Heart left ventricle (tissue), 16 donors: ENCODE measurements at regions not wholly inside any gene's neighbourhood (a gene's known extent, or its start where the extent isn't known, plus 50 kb on each side); places are given as distances from the start of the nearest gene placed in this dataset.

Experiments
- ATAC-seq, 4 donors: fragments of 200-7000 bp; cut with Tn5 transposase; one replicate each; pipeline ENCODE4 v1.9.1; 2020 to 2022; ENCODE audit warnings: moderate library complexity in 4 of 4, mild to moderate bottlenecking in 3 of 4, moderate number of reproducible peaks in 1 of 4
- DNase-seq, 5 donors: peaks; one replicate each; pipeline ENCODE4 v3.0.0-alpha.2; 2020
- H3K27ac ChIP-seq, 12 donors: fragments of 200-600 bp; sonication (generic) in 4 of 12; one replicate each; pipeline versions ENCODE4 v1.5.0 to v1.8.0; 2016 to 2022; ENCODE audit warnings: mild to moderate bottlenecking in 2 of 12
- H3K27me3 ChIP-seq, 9 donors: fragments of 200-600 bp; sonication (generic) in 2 of 9; one replicate each; pipeline versions ENCODE4 v1.5.1 to v1.8.0; 2016 to 2022; ENCODE audit warnings: mild to moderate bottlenecking in 3 of 9
- H3K36me3 ChIP-seq, 9 donors: fragments of 200-600 bp; sonication (generic) in 2 of 9; one replicate each; pipeline versions ENCODE4 v1.5.0 to v1.8.0; 2018 to 2022; ENCODE audit warnings: mild to moderate bottlenecking in 2 of 9
- H3K4me1 ChIP-seq, 12 donors: fragments of 200-600 bp; sonication (generic) in 4 of 12; one replicate each; pipeline versions ENCODE4 v1.5.0 to v1.8.0; 2016 to 2022; ENCODE audit warnings: mild to moderate bottlenecking in 3 of 12
- H3K4me3 ChIP-seq, 12 donors: fragments of 200-600 bp; sonication (generic) in 4 of 12; one replicate each; pipeline versions ENCODE4 v1.5.0 to v1.8.0; 2017 to 2022; ENCODE audit warnings: mild to moderate bottlenecking in 9 of 12, moderate library complexity in 4 of 12
- H3K9me3 ChIP-seq, 12 donors: fragments of 200-600 bp; sonication (generic) in 4 of 12; one replicate each; pipeline versions ENCODE4 v1.5.0 to v1.8.0; 2016 to 2022; ENCODE audit warnings: mild to moderate bottlenecking in 1 of 12
- CTCF ChIP-seq, 12 donors: fragments of 200-600 bp; sonication (generic) in 4 of 12; IDR thresholded peaks; one replicate each; pipeline versions ENCODE4 v1.5.0 to v1.8.0; 2018 to 2022; ENCODE audit warnings: antibody characterized with exemption in 12 of 12, mild to moderate bottlenecking in 5 of 12
- POLR2A ChIP-seq, 2 donors: fragments of 450-650 bp; IDR thresholded peaks; one replicate each; pipeline ENCODE4 v1.6.1; 2017; ENCODE audit warnings: antibody characterized with exemption in 2 of 2, mild to moderate bottlenecking in 2 of 2, moderate library complexity in 2 of 2
- WGBS, 4 donors: extraction: QIAGEN DNeasy Blood & Tissue Kit in 2 of 4; methylation state at CpG; one replicate each; pipeline versions ENCODE4 v1.1.5 to v1.1.7; 2013 to 2018; 5-methylcytosine and 5-hydroxymethylcytosine counted together
- intact Hi-C, 10 donors: fragments of 100-400 bp; cut with DNase I; formaldehyde crosslinking; loops; one replicate each; pipeline versions ENCODE4 v1.11.1 to v1.14.2; 2022
- donor health status: ischemic (EF 13 %, LVEDD 7.1; RV severe dilation, severe dysfunction).
- donor health status: healthy with polysubstance abuse.
- donor health status: DM: no; HTN: yes; CAD: no.
- donor health status: DM: no; HTN: no; CAD: no.
- donor health status: ischemic (EF 25% LVEDD 6.9; RV normal size, moderate dysfunction).
- donor health status: ischemic (EF 25% LVEDD 5.7; RV mildly dilated, moderate dysfunction).
- donor health status: healthy.
- donor health status: DM: yes; HTN: yes; CAD: no.
- donor health status: ischemic (EF 35%, LVEDD 5.7; RV mildly dilated, moderate dysfunction).
- donor health status: nonischemic (EF 11% LVEDD 7.7; RV severe dilation, severe dysfunction).
- donor health status: DM: yes; HTN: yes; CAD: no.
- donor health status: PGD.
- donor health status: ischemic (EF 29% LVEDD 5.4; RV normal size, mild dysfunction).
- donor health status: nonischemic (EF 23%, LVEDD 6.1; RV moderate dilation, normal function).

GRCh38 chr9:95817205-95817604 lies 58.3 kb upstream of the ERCC6L2 start:
- no peak overlapping the region for H3K4me3 ChIP-seq
- no peaks in the 10 kb centered on the region for H3K4me1 ChIP-seq
- TF ChIP-seq POLR2A (IDR thresholded peaks at IDR 0.05) (no peak), CTCF (IDR thresholded peaks at IDR 0.05) (no peak)
- no peak for DNase-seq
- H3K27ac ChIP-seq: no peak overlapping the region
- ATAC-seq: no peak
- intact Hi-C loops: no loop called here
- peaks cover 0 to 9% (median 0%) of the 10 kb centered on the region in 9 donors for H3K36me3 ChIP-seq
- 80 to 87% (median 82%) methylated on average over 6 of the region's 6 CpGs for WGBS, 4 donors
- no peaks in the 10 kb centered on the region for H3K27me3 ChIP-seq
- H3K9me3 ChIP-seq: no peaks in the 10 kb centered on the region

- ATAC-seq: no peak
- intact Hi-C loops: no loop called here
- Histone ChIP-seq H3K4me1 (no peaks in the 10 kb centered on the region), H3K27ac (no peak overlapping the region), H3K4me3 (no peak overlapping the region), H3K9me3 (no peaks in the 10 kb centered on the region), H3K36me3 (peaks cover 0 to 9% (median 0%) of the 10 kb centered on the region in 9 donors), H3K27me3 (no peaks in the 10 kb centered on the region)
- no peak for DNase-seq
- TF ChIP-seq POLR2A (IDR thresholded peaks at IDR 0.05) (no peak), CTCF (IDR thresholded peaks at IDR 0.05) (no peak)
- WGBS, 4 donors: 90 to 94% (median 92%) methylated on average over 5 of the region's 5 CpGs
These were observed 58.8 kb upstream of the ERCC6L2 start for GRCh38 chr9:95816716-95817115.

- Histone ChIP-seq H3K9me3 (no peaks in the 10 kb centered on the region), H3K27me3 (no peaks in the 10 kb centered on the region), H3K36me3 (peaks cover 0 to 9% (median 0%) of the 10 kb centered on the region in 9 donors), H3K4me3 (no peak overlapping the region), H3K4me1 (no peaks in the 10 kb centered on the region), H3K27ac (no peak overlapping the region)
- DNase-seq: no peak
- 83 to 92% (median 88%) methylated on average over 17 of the region's 17 CpGs for WGBS, 4 donors
- intact Hi-C loops: no loop called here
- ATAC-seq: no peak
- TF ChIP-seq POLR2A (IDR thresholded peaks at IDR 0.05): no peak
- no peak for TF ChIP-seq CTCF (IDR thresholded peaks at IDR 0.05)
These were observed 59.5 kb upstream of the ERCC6L2 start for GRCh38 chr9:95815961-95816360.

- H3K9me3 ChIP-seq: no peaks in the 10 kb centered on the region
- no peaks in the 10 kb centered on the region for H3K4me1 ChIP-seq
- 87 to 93% (median 90%) methylated on average over 17 of the region's 17 CpGs for WGBS, 4 donors
- no peak overlapping the region for H3K27ac ChIP-seq
- no peaks in the 10 kb centered on the region for H3K27me3 ChIP-seq
- no peak for ATAC-seq
- peaks cover 0 to 9% (median 0%) of the 10 kb centered on the region in 9 donors for H3K36me3 ChIP-seq
- DNase-seq: no peak
- intact Hi-C loops: no loop called here
- H3K4me3 ChIP-seq: no peak overlapping the region
- TF ChIP-seq CTCF (IDR thresholded peaks at IDR 0.05): no peak
- TF ChIP-seq POLR2A (IDR thresholded peaks at IDR 0.05): no peak
These were observed 60.4 kb upstream of the ERCC6L2 start for GRCh38 chr9:95815133-95815532.
